ENCODE measurements at regions not wholly inside any gene's neighbourhood (a gene's known extent, or its start where the extent isn't known, plus 50 kb on each side); places are given as distances from the start of the nearest gene placed in this dataset.

GRCh38 chr12:39012870-39013269 is 107.5 kb upstream of the CPNE8 start:
- H3K27me3 ChIP-seq (ENCODE audit: insufficient read depth, low read length): no peaks in the 10 kb centered on the region
- H3K4me3 ChIP-seq (ENCODE audit: low read depth, low read length): no peak overlapping the region
- no peak overlapping the region for H3K27ac ChIP-seq (ENCODE audit: low read depth, low read length)
- H3K4me1 ChIP-seq (ENCODE audit: control insufficient read depth, insufficient read depth, low read length, unreplicated experiment): no peaks in the 10 kb centered on the region
- H3K79me2 ChIP-seq (ENCODE audit: control insufficient read depth, insufficient read depth, low read length, unreplicated experiment): no peaks in the 10 kb centered on the region
- H3K36me3 ChIP-seq (ENCODE audit: insufficient read depth, low read length): no peaks in the 10 kb centered on the region
- no peak overlapping the region for H2AFZ ChIP-seq (ENCODE audit: low read length, unreplicated experiment)

GRCh38 chr12:39011166-39011565 is 105.8 kb upstream of the CPNE8 start:
- no peak overlapping the region for H3K4me3 ChIP-seq (ENCODE audit: low read depth, low read length)
- no peaks in the 10 kb centered on the region for H3K4me1 ChIP-seq (ENCODE audit: control insufficient read depth, insufficient read depth, low read length, unreplicated experiment)
- no peak overlapping the region for H2AFZ ChIP-seq (ENCODE audit: low read length, unreplicated experiment)
- no peaks in the 10 kb centered on the region for H3K36me3 ChIP-seq (ENCODE audit: insufficient read depth, low read length)
- H3K27ac ChIP-seq (ENCODE audit: low read depth, low read length): no peak overlapping the region
- no peaks in the 10 kb centered on the region for H3K79me2 ChIP-seq (ENCODE audit: control insufficient read depth, insufficient read depth, low read length, unreplicated experiment)
- H3K27me3 ChIP-seq (ENCODE audit: insufficient read depth, low read length): no peaks in the 10 kb centered on the region

- H2AFZ ChIP-seq (ENCODE audit: low read length, unreplicated experiment): no peak overlapping the region
- no peaks in the 10 kb centered on the region for H3K36me3 ChIP-seq (ENCODE audit: insufficient read depth, low read length)
- H3K4me1 ChIP-seq (ENCODE audit: control insufficient read depth, insufficient read depth, low read length, unreplicated experiment): no peaks in the 10 kb centered on the region
- H3K79me2 ChIP-seq (ENCODE audit: control insufficient read depth, insufficient read depth, low read length, unreplicated experiment): no peaks in the 10 kb centered on the region
- no peaks in the 10 kb centered on the region for H3K27me3 ChIP-seq (ENCODE audit: insufficient read depth, low read length)
- H3K4me3 ChIP-seq (ENCODE audit: low read depth, low read length): no peak overlapping the region
- no peak overlapping the region for H3K27ac ChIP-seq (ENCODE audit: low read depth, low read length)
Observed at GRCh38 chr12:39010406-39010805, 105.0 kb upstream of the CPNE8 start.

GRCh38 chr12:39007619-39008018 is 102.2 kb upstream of the CPNE8 start:
- H3K79me2 ChIP-seq (ENCODE audit: control insufficient read depth, insufficient read depth, low read length, unreplicated experiment): no peaks in the 10 kb centered on the region
- no peaks in the 10 kb centered on the region for H3K36me3 ChIP-seq (ENCODE audit: insufficient read depth, low read length)
- no peak overlapping the region for H2AFZ ChIP-seq (ENCODE audit: low read length, unreplicated experiment)
- no peaks in the 10 kb centered on the region for H3K27me3 ChIP-seq (ENCODE audit: insufficient read depth, low read length)
- no peaks in the 10 kb centered on the region for H3K4me1 ChIP-seq (ENCODE audit: control insufficient read depth, insufficient read depth, low read length, unreplicated experiment)
- no peak overlapping the region for H3K4me3 ChIP-seq (ENCODE audit: low read depth, low read length)
- no peak overlapping the region for H3K27ac ChIP-seq (ENCODE audit: low read depth, low read length)

GRCh38 chr12:39006286-39006685 is 100.9 kb upstream of the CPNE8 start:
- H3K27me3 ChIP-seq (ENCODE audit: insufficient read depth, low read length): no peaks in the 10 kb centered on the region
- no peaks in the 10 kb centered on the region for H3K79me2 ChIP-seq (ENCODE audit: control insufficient read depth, insufficient read depth, low read length, unreplicated experiment)

GRCh38 chr12:39005671-39006070 is 100.3 kb upstream of the CPNE8 start:
- Histone ChIP-seq H3K36me3 (ENCODE audit: insufficient read depth, low read length) (no peaks in the 10 kb centered on the region), H3K4me3 (ENCODE audit: low read depth, low read length) (no peak overlapping the region), H2AFZ (ENCODE audit: low read length, unreplicated experiment) (no peak overlapping the region), H3K27me3 (ENCODE audit: insufficient read depth, low read length) (no peaks in the 10 kb centered on the region), H3K27ac (ENCODE audit: low read depth, low read length) (no peak overlapping the region), H3K79me2 (ENCODE audit: control insufficient read depth, insufficient read depth, low read length, unreplicated experiment) (no peaks in the 10 kb centered on the region), H3K4me1 (ENCODE audit: control insufficient read depth, insufficient read depth, low read length, unreplicated experiment) (no peaks in the 10 kb centered on the region)

More at GRCh38 chr12:39006286-39006685, 100.9 kb upstream of the CPNE8 start:
- no peak overlapping the region for H3K27ac ChIP-seq (ENCODE audit: low read depth, low read length)
- H3K4me3 ChIP-seq (ENCODE audit: low read depth, low read length): no peak overlapping the region
- H3K36me3 ChIP-seq (ENCODE audit: insufficient read depth, low read length): no peaks in the 10 kb centered on the region
- H2AFZ ChIP-seq (ENCODE audit: low read length, unreplicated experiment): no peak overlapping the region
- no peaks in the 10 kb centered on the region for H3K4me1 ChIP-seq (ENCODE audit: control insufficient read depth, insufficient read depth, low read length, unreplicated experiment)

- no peak overlapping the region for H3K27ac ChIP-seq (ENCODE audit: low read depth, low read length)
- no peaks in the 10 kb centered on the region for H3K36me3 ChIP-seq (ENCODE audit: insufficient read depth, low read length)
- H2AFZ ChIP-seq (ENCODE audit: low read length, unreplicated experiment): no peak overlapping the region
- no peaks in the 10 kb centered on the region for H3K79me2 ChIP-seq (ENCODE audit: control insufficient read depth, insufficient read depth, low read length, unreplicated experiment)
- no peak overlapping the region for H3K4me3 ChIP-seq (ENCODE audit: low read depth, low read length)
- no peaks in the 10 kb centered on the region for H3K27me3 ChIP-seq (ENCODE audit: insufficient read depth, low read length)
- H3K4me1 ChIP-seq (ENCODE audit: control insufficient read depth, insufficient read depth, low read length, unreplicated experiment): no peaks in the 10 kb centered on the region
Observed at GRCh38 chr12:39003541-39004155, 98.3 kb upstream of the CPNE8 start.

GRCh38 chr12:39000370-39000769 is 95.0 kb upstream of the CPNE8 start:
- no peak overlapping the region for H2AFZ ChIP-seq (ENCODE audit: low read length, unreplicated experiment)
- no peaks in the 10 kb centered on the region for H3K4me1 ChIP-seq (ENCODE audit: control insufficient read depth, insufficient read depth, low read length, unreplicated experiment)
- H3K27me3 ChIP-seq (ENCODE audit: insufficient read depth, low read length): no peaks in the 10 kb centered on the region
- H3K4me3 ChIP-seq (ENCODE audit: low read depth, low read length): no peak overlapping the region
- H3K79me2 ChIP-seq (ENCODE audit: control insufficient read depth, insufficient read depth, low read length, unreplicated experiment): no peaks in the 10 kb centered on the region
- H3K36me3 ChIP-seq (ENCODE audit: insufficient read depth, low read length): no peaks in the 10 kb centered on the region
- H3K27ac ChIP-seq (ENCODE audit: low read depth, low read length): no peak overlapping the region

GRCh38 chr12:38998887-38999482 is 93.6 kb upstream of the CPNE8 start:
- Histone ChIP-seq H2AFZ (ENCODE audit: low read length, unreplicated experiment) (no peak overlapping the region), H3K4me1 (ENCODE audit: control insufficient read depth, insufficient read depth, low read length, unreplicated experiment) (no peaks in the 10 kb centered on the region), H3K27ac (ENCODE audit: low read depth, low read length) (no peak overlapping the region)

GRCh38 chr12:38995249-38995648 is 89.9 kb upstream of the CPNE8 start:
- Histone ChIP-seq H3K27me3 (ENCODE audit: insufficient read depth, low read length) (no peaks in the 10 kb centered on the region), H3K4me1 (ENCODE audit: control insufficient read depth, insufficient read depth, low read length, unreplicated experiment) (no peaks in the 10 kb centered on the region), H3K36me3 (ENCODE audit: insufficient read depth, low read length) (no peaks in the 10 kb centered on the region), H3K4me3 (ENCODE audit: low read depth, low read length) (no peak overlapping the region), H3K27ac (ENCODE audit: low read depth, low read length) (no peak overlapping the region), H2AFZ (ENCODE audit: low read length, unreplicated experiment) (no peak overlapping the region), H3K79me2 (ENCODE audit: control insufficient read depth, insufficient read depth, low read length, unreplicated experiment) (no peaks in the 10 kb centered on the region)

More at GRCh38 chr12:38998887-38999482, 93.6 kb upstream of the CPNE8 start:
- H3K27me3 ChIP-seq (ENCODE audit: insufficient read depth, low read length): no peaks in the 10 kb centered on the region
- H3K79me2 ChIP-seq (ENCODE audit: control insufficient read depth, insufficient read depth, low read length, unreplicated experiment): no peaks in the 10 kb centered on the region
- H3K4me3 ChIP-seq (ENCODE audit: low read depth, low read length): no peak overlapping the region
- no peaks in the 10 kb centered on the region for H3K36me3 ChIP-seq (ENCODE audit: insufficient read depth, low read length)

- Histone ChIP-seq H3K4me3 (ENCODE audit: low read depth, low read length) (no peak overlapping the region), H2AFZ (ENCODE audit: low read length, unreplicated experiment) (no peak overlapping the region), H3K27ac (ENCODE audit: low read depth, low read length) (no peak overlapping the region), H3K4me1 (ENCODE audit: control insufficient read depth, insufficient read depth, low read length, unreplicated experiment) (no peaks in the 10 kb centered on the region), H3K36me3 (ENCODE audit: insufficient read depth, low read length) (no peaks in the 10 kb centered on the region), H3K27me3 (ENCODE audit: insufficient read depth, low read length) (no peaks in the 10 kb centered on the region), H3K79me2 (ENCODE audit: control insufficient read depth, insufficient read depth, low read length, unreplicated experiment) (no peaks in the 10 kb centered on the region)
Observed at GRCh38 chr12:38985961-38986360, 80.6 kb upstream of the CPNE8 start.
